ENCODE measurements at regions not wholly inside any gene's neighbourhood (a gene's known extent, or its start where the extent isn't known, plus 50 kb on each side); places are given as distances from the start of the nearest gene placed in this dataset.
A peak's percentile ranks its signal among the peaks of the same experiment; 100 is the strongest.

- peaks cover 4% of the 10 kb centered on the region for H3K9me3 Mint-ChIP-seq (ENCODE audit: unreplicated experiment)
- peak overlapping the region; percentile 71 for H3K4me3 Mint-ChIP-seq (ENCODE audit: unreplicated experiment)
Measured at GRCh38 chr7:25861601-25862260, 290.3 kb upstream of the NFE2L3 start.

GRCh38 chr7:25862261-25863004 is 289.6 kb upstream of the NFE2L3 start:
- Mint-ChIP-seq H3K4me3 (ENCODE audit: unreplicated experiment) (peak overlapping the region; percentile 71), H3K4me1 (ENCODE audit: unreplicated experiment) (peaks cover 23% of the 10 kb centered on the region), H3K27me3 (ENCODE audit: unreplicated experiment) (peaks cover 36% of the 10 kb centered on the region), H3K9me3 (ENCODE audit: unreplicated experiment) (peaks cover 4% of the 10 kb centered on the region), H3K36me3 (ENCODE audit: unreplicated experiment) (peaks cover 2% of the 10 kb centered on the region), H3K27ac (ENCODE audit: unreplicated experiment) (peak overlapping the region; percentile 54)
- no peak for TF ChIP-seq CTCF (IDR thresholded peaks at IDR 0.05)
- DNase-seq (ENCODE audit: extremely low spot score, unreplicated experiment): peak; percentile 100

More at GRCh38 chr7:25861601-25862260, 290.3 kb upstream of the NFE2L3 start:
- Mint-ChIP-seq H3K36me3 (ENCODE audit: unreplicated experiment) (peaks cover 2% of the 10 kb centered on the region), H3K4me1 (ENCODE audit: unreplicated experiment) (peaks cover 23% of the 10 kb centered on the region), H3K27ac (ENCODE audit: unreplicated experiment) (peak overlapping the region; percentile 54), H3K27me3 (ENCODE audit: unreplicated experiment) (peaks cover 33% of the 10 kb centered on the region)
- TF ChIP-seq CTCF (IDR thresholded peaks at IDR 0.05): no peak
- DNase-seq (ENCODE audit: extremely low spot score, unreplicated experiment): no peak

GRCh38 chr7:25863005-25863728 is 288.8 kb upstream of the NFE2L3 start:
- Mint-ChIP-seq H3K9me3 (ENCODE audit: unreplicated experiment) (peaks cover 4% of the 10 kb centered on the region), H3K4me1 (ENCODE audit: unreplicated experiment) (peaks cover 23% of the 10 kb centered on the region), H3K27me3 (ENCODE audit: unreplicated experiment) (peaks cover 43% of the 10 kb centered on the region), H3K4me3 (ENCODE audit: unreplicated experiment) (peak overlapping the region; percentile 71), H3K36me3 (ENCODE audit: unreplicated experiment) (peaks cover 2% of the 10 kb centered on the region), H3K27ac (ENCODE audit: unreplicated experiment) (peak overlapping the region; percentile 54)
- TF ChIP-seq CTCF (IDR thresholded peaks at IDR 0.05): no peak
- DNase-seq (ENCODE audit: extremely low spot score, unreplicated experiment): no peak

GRCh38 chr7:25863729-25864110 is 288.3 kb upstream of the NFE2L3 start:
- Mint-ChIP-seq H3K27me3 (ENCODE audit: unreplicated experiment) (peaks cover 48% of the 10 kb centered on the region), H3K9me3 (ENCODE audit: unreplicated experiment) (peaks cover 4% of the 10 kb centered on the region)

More at GRCh38 chr7:25863729-25864110, 288.3 kb upstream of the NFE2L3 start:
- no peak for TF ChIP-seq CTCF (IDR thresholded peaks at IDR 0.05)
- Mint-ChIP-seq H3K4me3 (ENCODE audit: unreplicated experiment) (peak overlapping the region; percentile 24), H3K4me1 (ENCODE audit: unreplicated experiment) (peaks cover 23% of the 10 kb centered on the region), H3K27ac (ENCODE audit: unreplicated experiment) (no peak overlapping the region), H3K36me3 (ENCODE audit: unreplicated experiment) (peaks cover 2% of the 10 kb centered on the region)
- DNase-seq (ENCODE audit: extremely low spot score, unreplicated experiment): no peak
